ENCODE measurements at regions not wholly inside any gene's neighbourhood (a gene's known extent, or its start where the extent isn't known, plus 50 kb on each side); places are given as distances from the start of the nearest gene placed in this dataset.

DNA sequence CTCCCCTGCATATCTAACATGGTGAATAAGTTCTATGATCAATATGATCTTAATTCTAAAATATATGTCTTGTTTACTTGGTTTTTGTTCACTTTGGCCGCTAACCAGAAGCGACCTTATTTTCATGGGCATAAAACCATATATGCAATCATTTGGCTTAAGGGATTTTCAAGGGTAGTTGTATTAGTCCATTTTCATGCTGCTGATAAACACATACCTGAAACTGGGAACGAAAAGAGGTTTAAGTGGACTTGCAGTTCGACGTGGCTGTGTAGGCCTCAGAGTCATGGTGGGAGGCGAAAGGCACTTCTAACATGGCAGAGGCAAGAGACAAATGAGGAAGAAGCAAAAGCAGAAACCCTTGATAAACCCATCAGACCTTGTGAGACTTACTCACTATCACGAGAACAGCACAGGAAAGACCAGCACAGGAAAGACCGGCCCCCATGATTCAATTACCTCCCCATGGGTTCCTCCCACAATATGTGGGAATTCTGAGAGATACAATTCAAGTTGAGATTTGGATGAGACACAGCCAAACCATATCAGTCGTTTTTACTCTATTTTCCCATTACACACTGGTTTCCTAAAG is 114.3 kb upstream of the CPEB2 start:
- Histone ChIP-seq H3K36me3 (no peaks in the 10 kb centered on the region), H3K9me3 (no peaks in the 10 kb centered on the region), H3K4me3 (no peak overlapping the region), H3K27me3 (no peaks in the 10 kb centered on the region), H3K27ac (replicated peaks in 1 of 4) (no peak overlapping the region), H3K4me1 (peaks cover 0 to 8% (median 3%) of the 10 kb centered on the region in 4 donors)
- TF ChIP-seq EP300 (IDR thresholded peaks at IDR 0.05) = no peak
- TF ChIP-seq POLR2AphosphoS5 (IDR thresholded peaks at IDR 0.05) = no peak
- no peak for TF ChIP-seq POLR2A (IDR thresholded peaks at IDR 0.05; ENCODE audit: low read depth)
- TF ChIP-seq, protein P1, sequence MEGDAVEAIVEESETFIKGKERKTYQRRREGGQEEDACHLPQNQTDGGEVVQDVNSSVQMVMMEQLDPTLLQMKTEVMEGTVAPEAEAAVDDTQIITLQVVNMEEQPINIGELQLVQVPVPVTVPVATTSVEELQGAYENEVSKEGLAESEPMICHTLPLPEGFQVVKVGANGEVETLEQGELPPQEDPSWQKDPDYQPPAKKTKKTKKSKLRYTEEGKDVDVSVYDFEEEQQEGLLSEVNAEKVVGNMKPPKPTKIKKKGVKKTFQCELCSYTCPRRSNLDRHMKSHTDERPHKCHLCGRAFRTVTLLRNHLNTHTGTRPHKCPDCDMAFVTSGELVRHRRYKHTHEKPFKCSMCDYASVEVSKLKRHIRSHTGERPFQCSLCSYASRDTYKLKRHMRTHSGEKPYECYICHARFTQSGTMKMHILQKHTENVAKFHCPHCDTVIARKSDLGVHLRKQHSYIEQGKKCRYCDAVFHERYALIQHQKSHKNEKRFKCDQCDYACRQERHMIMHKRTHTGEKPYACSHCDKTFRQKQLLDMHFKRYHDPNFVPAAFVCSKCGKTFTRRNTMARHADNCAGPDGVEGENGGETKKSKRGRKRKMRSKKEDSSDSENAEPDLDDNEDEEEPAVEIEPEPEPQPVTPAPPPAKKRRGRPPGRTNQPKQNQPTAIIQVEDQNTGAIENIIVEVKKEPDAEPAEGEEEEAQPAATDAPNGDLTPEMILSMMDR (IDR thresholded peaks at IDR 0.05) = no peak
- DNase-seq (ENCODE audit: extremely low spot score) = no peak
- intact Hi-C loops (cut with DNase I) = no loop called here
- WGBS = 83% methylated on average over 9 of the region's 9 CpGs

DNA sequence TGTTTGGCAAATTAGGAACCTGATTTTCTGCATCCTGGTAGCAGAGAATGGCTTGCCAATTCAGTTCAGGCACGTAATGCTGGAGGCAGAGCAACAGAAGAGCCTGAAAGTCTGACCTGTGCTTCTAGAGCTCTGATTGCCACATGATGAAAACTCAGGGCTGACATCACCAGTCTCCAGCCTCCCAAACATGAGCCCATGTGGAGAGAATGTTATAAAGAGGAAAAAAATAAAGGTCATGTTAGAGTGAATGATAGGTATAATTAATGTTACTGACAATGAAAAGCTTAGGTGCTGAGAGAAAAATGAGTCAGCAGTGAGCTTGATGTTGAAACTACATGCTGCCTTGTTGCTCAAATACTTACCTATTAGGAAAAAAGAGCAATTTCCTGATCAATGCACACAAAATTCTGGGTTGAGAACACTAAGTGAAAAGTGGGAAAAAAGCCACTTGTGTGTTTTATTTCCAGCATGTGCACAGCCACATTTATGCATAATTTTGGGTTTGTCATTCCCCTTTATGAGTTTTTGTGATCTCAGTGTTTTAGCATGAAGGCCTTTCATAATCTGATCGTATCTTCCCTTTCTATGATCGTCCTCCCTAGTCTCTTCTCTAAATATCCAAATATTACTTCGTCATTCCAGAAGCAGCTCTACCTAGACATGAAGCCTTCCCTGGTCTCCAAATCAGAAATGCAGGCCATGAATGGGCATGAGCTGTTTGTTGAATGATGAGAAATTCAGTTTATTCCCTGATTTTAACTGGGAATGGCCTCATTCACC is 113.3 kb upstream of the CPEB2 start:
- Histone ChIP-seq H3K27me3 (no peaks in the 10 kb centered on the region), H3K4me3 (no peak overlapping the region), H3K9me3 (no peaks in the 10 kb centered on the region), H3K36me3 (no peaks in the 10 kb centered on the region), H3K27ac (replicated peaks in 1 of 4) (no peak overlapping the region), H3K4me1 (peaks cover 0 to 8% (median 3%) of the 10 kb centered on the region in 4 donors)
- DNase-seq (ENCODE audit: extremely low spot score) = no peak
- TF ChIP-seq POLR2AphosphoS5 (IDR thresholded peaks at IDR 0.05) (no peak), POLR2A (IDR thresholded peaks at IDR 0.05; ENCODE audit: low read depth) (no peak), EP300 (IDR thresholded peaks at IDR 0.05) (no peak)
- TF ChIP-seq, protein P1 (IDR thresholded peaks at IDR 0.05) = no peak
- 63% methylated on average over 4 of the region's 4 CpGs for WGBS
- intact Hi-C loops (cut with DNase I) = no loop called here

DNA sequence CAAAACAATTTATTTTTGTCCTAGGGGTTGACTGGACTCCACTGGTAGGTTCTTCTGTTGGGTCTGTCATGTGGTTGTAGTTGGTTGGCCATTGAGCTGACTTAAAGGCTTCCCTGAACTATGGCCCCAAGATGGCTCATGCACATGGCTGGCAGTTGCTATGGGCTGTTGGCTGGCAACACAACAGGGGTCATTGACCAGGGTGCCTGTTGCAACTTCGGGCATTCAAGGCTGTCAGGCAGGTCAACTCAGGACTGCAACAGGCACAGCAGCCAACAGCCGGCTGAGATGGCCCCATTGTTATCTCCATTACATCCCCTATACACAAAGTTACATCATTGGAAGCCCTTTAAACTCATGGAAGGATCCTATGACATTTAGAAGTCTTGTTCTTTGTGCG is 109.7 kb upstream of the CPEB2 start:
- 98% methylated on average over 3 of the region's 3 CpGs for WGBS
- intact Hi-C loops (cut with DNase I) = no loop called here
- TF ChIP-seq POLR2A (IDR thresholded peaks at IDR 0.05; ENCODE audit: low read depth) (no peak), POLR2AphosphoS5 (IDR thresholded peaks at IDR 0.05) (no peak), EP300 (IDR thresholded peaks at IDR 0.05) (no peak)
- TF ChIP-seq, protein P1 (IDR thresholded peaks at IDR 0.05) = no peak

DNA sequence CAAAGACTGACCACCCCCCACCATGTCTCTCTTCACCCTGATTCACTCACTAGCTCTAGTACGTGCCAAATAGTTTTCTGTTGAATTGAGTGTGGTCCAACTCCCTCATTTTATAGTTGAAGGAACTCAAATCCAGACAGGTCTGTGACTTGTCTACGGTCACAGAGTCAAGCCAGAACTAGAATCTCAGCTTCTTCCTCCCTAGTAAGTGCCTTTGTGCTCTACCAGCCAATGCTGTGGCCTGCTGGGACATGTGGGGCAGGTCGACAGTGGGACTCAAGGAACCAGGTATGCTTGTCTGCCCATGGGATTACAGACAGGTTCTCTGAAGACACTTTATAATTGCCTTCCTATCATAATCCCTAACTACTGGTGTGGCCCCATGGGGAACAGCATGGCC is 108.6 kb upstream of the CPEB2 start:
- H3K4me1 ChIP-seq = peaks cover 0 to 3% (median 1%) of the 10 kb centered on the region in 4 donors
- no peaks in the 10 kb centered on the region for H3K36me3 ChIP-seq
- 77% methylated on average over 3 of the region's 3 CpGs for WGBS
- H3K9me3 ChIP-seq = no peaks in the 10 kb centered on the region
- intact Hi-C loops (cut with DNase I) = no loop called here
- H3K27me3 ChIP-seq = no peaks in the 10 kb centered on the region
- DNase-seq (ENCODE audit: extremely low spot score) = no peak
- TF ChIP-seq POLR2AphosphoS5 (IDR thresholded peaks at IDR 0.05) = no peak
- no peak for TF ChIP-seq EP300 (IDR thresholded peaks at IDR 0.05)
- TF ChIP-seq, protein P1 (IDR thresholded peaks at IDR 0.05) = no peak
- TF ChIP-seq POLR2A (IDR thresholded peaks at IDR 0.05; ENCODE audit: low read depth) = no peak
- no peak overlapping the region for H3K27ac ChIP-seq (replicated peaks in 1 of 4)
- no peak overlapping the region for H3K4me3 ChIP-seq

More for the DNA sequence above, 109.7 kb upstream of the CPEB2 start:
- no peaks in the 10 kb centered on the region for H3K9me3 ChIP-seq
- H3K27ac ChIP-seq (replicated peaks in 1 of 4) = no peak overlapping the region
- no peak for DNase-seq (ENCODE audit: extremely low spot score)
- peaks cover 0 to 8% (median 3%) of the 10 kb centered on the region in 4 donors for H3K4me1 ChIP-seq
- H3K4me3 ChIP-seq = no peak overlapping the region
- no peaks in the 10 kb centered on the region for H3K36me3 ChIP-seq
- no peaks in the 10 kb centered on the region for H3K27me3 ChIP-seq

Measured in esophagus muscularis mucosa (tissue), 4 donors.